Endothelial cell of umbilical vein (primary cell): ENCODE measurements at regions not wholly inside any gene's neighbourhood (a gene's known extent, or its start where the extent isn't known, plus 50 kb on each side); places are given as distances from the start of the nearest gene placed in this dataset.

ENCODE experiments used
- BruUV-seq: library from RNA; stranded (reverse); fragments of 400-500 nt; replicated peaks from 2 replicates; lab custom pipeline; 2021; lab: Mats Ljungman, UMichigan
- CTCF ChIA-PET: fragments of 300-600, 350-600 bp; sonication (Branson Sonifier 250); formaldehyde crosslinking; loops from one replicate; lab custom pipeline; 2021; ENCODE audit warnings: antibody characterized with exemption, inconsistent platforms; lab: Charles Lee
- POLR2A ChIA-PET: fragments of 300-600, 350-600 bp; sonication (Branson Sonifier 250); formaldehyde crosslinking; loops from one replicate; lab custom pipeline; 2021; ENCODE audit warnings: antibody characterized with exemption, inconsistent platforms; lab: Charles Lee
- DNase-seq: peaks from one replicate; pipeline ENCODE4 v3.0.0-alpha.2; 2011; ENCODE audit warnings: low read depth, low spot score
- FAIRE-seq: peaks from 2 replicates; lab custom pipeline; 2011; peaks lifted over from hg19 to GRCh38; lab: Jason Lieb, UNC
- H2AFZ ChIP-seq: 2 replicates; pipeline ENCODE4 v1.6.0; 2012; ENCODE audit warnings: low read depth, low read length, control low read depth, inconsistent platforms
- H3K27ac ChIP-seq: 2 replicates; pipeline ENCODE4 v1.5.1; 2011; ENCODE audit warnings: low read depth, mild to moderate bottlenecking, control low read depth, low read length, moderate library complexity; ENCODE audit not compliant: insufficient read depth
- H3K27me3 ChIP-seq, 2 experiments: 2 replicates each; pipeline versions ENCODE4 v1.6.0 to v1.6.1; 2011; ENCODE audit warnings: low read length in 2 of 2, mixed read lengths in 1 of 2; ENCODE audit not compliant: control insufficient read depth in 2 of 2, insufficient read depth in 2 of 2
- H3K36me3 ChIP-seq, 2 experiments: 2 replicates in 1 of 2; 3 replicates in 1 of 2; pipeline ENCODE4 v1.5.1; 2011; ENCODE audit warnings: low read length in 2 of 2, mild to moderate bottlenecking in 1 of 2, moderate library complexity in 1 of 2; ENCODE audit not compliant: control insufficient read depth in 2 of 2, insufficient read depth in 2 of 2; ENCODE audit errors: extremely low read depth in 1 of 2
- H3K4me1 ChIP-seq: 3 replicates; pipeline ENCODE4 v1.5.1; 2011; ENCODE audit warnings: mild to moderate bottlenecking, low read length; ENCODE audit not compliant: control insufficient read depth, insufficient read depth; ENCODE audit errors: extremely low read depth
- H3K4me2 ChIP-seq: 2 replicates; pipeline ENCODE4 v1.6.1; 2011; ENCODE audit warnings: low read length, control low read depth, mixed read lengths; ENCODE audit not compliant: insufficient read depth
- H3K4me3 ChIP-seq, 3 experiments: fragments of 200-600 bp in 1 of 3; sonication (generic), shearing (Covaris generic) in 1 of 3; replicated peaks in 1 of 3; 2 replicates each; pipeline ENCODE4 v1.5.1; 2011 to 2016; ENCODE audit warnings: control low read depth in 3 of 3, low read length in 3 of 3, mild to moderate bottlenecking in 2 of 3, inconsistent platforms in 1 of 3, low read depth in 1 of 3, moderate library complexity in 1 of 3; ENCODE audit not compliant: insufficient read depth in 1 of 3
- H3K79me2 ChIP-seq: 2 replicates; pipeline ENCODE4 v1.6.0; 2012; ENCODE audit warnings: low read length, inconsistent platforms; ENCODE audit not compliant: control insufficient read depth, insufficient read depth
- H3K9ac ChIP-seq: replicated peaks from 2 replicates; pipeline ENCODE3; 2011; ENCODE audit warnings: low read length, control low read depth; ENCODE audit not compliant: insufficient read depth; ENCODE audit errors: extremely low read depth
- H3K9me1 ChIP-seq: replicated peaks from 3 replicates; pipeline ENCODE4 v1.6.0; 2011; ENCODE audit warnings: mild to moderate bottlenecking, low read length; ENCODE audit not compliant: control insufficient read depth, insufficient read depth; ENCODE audit errors: extremely low read depth
- H3K9me3 ChIP-seq: replicated peaks from 2 replicates; pipeline ENCODE4 v1.5.1; 2012; ENCODE audit warnings: low read length, inconsistent platforms; ENCODE audit not compliant: control insufficient read depth, insufficient read depth
- H4K20me1 ChIP-seq: replicated peaks from 2 replicates; pipeline ENCODE3; 2011; ENCODE audit warnings: mild to moderate bottlenecking, low read length; ENCODE audit not compliant: control insufficient read depth, insufficient read depth; ENCODE audit errors: extremely low read depth
- CTCF ChIP-seq, 2 donors: IDR thresholded peaks; 1 replicate in 1 of 2; 2 replicates in 1 of 2; pipeline ENCODE4 v1.5.1; 2011; ENCODE audit warnings: low read length in 2 of 2, mild to moderate bottlenecking in 2 of 2, moderate library complexity in 2 of 2, control low read depth in 1 of 2, inconsistent platforms in 1 of 2, low read depth in 1 of 2; ENCODE audit not compliant: insufficient read depth in 1 of 2; ENCODE audit errors: extremely low read depth in 1 of 2
- FOS ChIP-seq: IDR thresholded peaks from 2 replicates; pipeline ENCODE4 v1.6.1; 2011; ENCODE audit warnings: mild to moderate bottlenecking, low read length, moderate library complexity, borderline replicate concordance; ENCODE audit not compliant: insufficient read depth
- GATA2 ChIP-seq: IDR thresholded peaks from 2 replicates; pipeline ENCODE4 v1.7.0; 2011; ENCODE audit warnings: low read depth, mild to moderate bottlenecking, moderate library complexity, mixed read lengths, low read length; ENCODE audit not compliant: insufficient read length, insufficient read depth
- JUN ChIP-seq: IDR thresholded peaks from 2 replicates; pipeline ENCODE4 v1.6.1; 2011; ENCODE audit warnings: borderline replicate concordance, low read depth; ENCODE audit not compliant: insufficient read length, insufficient read depth
- MYC ChIP-seq: IDR thresholded peaks from one replicate; pipeline ENCODE4 v1.6.1; 2011; ENCODE audit warnings: mild to moderate bottlenecking, low read depth, low read length
- dilution Hi-C: fragments of 300-500 bp; cut with MboI; formaldehyde crosslinking; loops from one replicate; pipeline ENCODE4 v1.15.0; 2019; ENCODE audit warnings: low sequenced_read_pairs; ENCODE audit not compliant: extremely low pct_ligation_motif_present
- intact Hi-C: fragments of 100-400 bp; cut with micrococcal nuclease; formaldehyde crosslinking; loops from one replicate; pipeline ENCODE4 v1.10.0; 2022

DNA sequence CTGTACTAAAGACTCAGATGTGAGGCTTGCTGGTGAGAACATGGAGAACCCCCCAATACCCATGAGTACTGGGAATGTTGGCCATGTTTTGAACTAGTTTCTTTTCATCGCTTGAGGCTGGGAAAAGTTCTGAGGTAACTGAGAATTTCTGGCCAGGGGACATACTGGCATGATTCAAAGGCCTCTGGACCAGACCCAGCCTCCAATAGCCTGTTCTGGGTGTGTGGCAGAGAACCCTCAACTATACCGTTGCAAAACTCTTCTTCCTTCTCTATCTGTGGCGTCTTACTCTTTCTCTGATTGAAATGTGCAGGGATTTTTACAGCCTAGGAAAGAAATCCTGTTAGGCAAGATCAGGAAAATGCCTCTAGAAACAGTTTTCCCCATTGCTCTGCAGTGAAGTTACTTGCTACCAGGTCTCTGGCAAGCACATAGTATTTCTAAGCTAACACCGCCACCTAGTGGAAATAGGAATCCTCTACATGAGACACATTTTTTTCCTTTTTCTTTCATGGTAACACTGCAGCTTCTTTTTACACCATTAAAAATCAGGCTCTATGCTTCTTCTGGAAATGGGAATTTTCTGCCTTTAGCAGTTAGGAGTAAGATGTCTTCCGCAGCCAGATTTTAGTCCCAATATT, 170.7 kb upstream of the ZCCHC13 start:
- Histone ChIP-seq H2AFZ (no peak overlapping the region), H3K4me2 (no peak overlapping the region), H3K27me3 (no peaks in the 10 kb centered on the region), H3K9me1 (no peaks in the 10 kb centered on the region), H3K9ac (no peak overlapping the region), H4K20me1 (no peaks in the 10 kb centered on the region), H3K27ac (no peak overlapping the region), H3K4me3 (no peak overlapping the region), H3K79me2 (no peaks in the 10 kb centered on the region), H3K36me3 (no peaks in the 10 kb centered on the region), H3K9me3 (no peaks in the 10 kb centered on the region), H3K4me1 (no peaks in the 10 kb centered on the region)
- ChIA-PET POLR2A (no interaction called here), CTCF (interaction anchor here (0.6 to 2.7 kb wide), 6 partner anchors 14 to 277 kb away, joined by 3 to 27 read pairs (median 4); no protein-coding TSS in a partner anchor)
- TF ChIP-seq CTCF (IDR thresholded peaks at IDR 0.05; ENCODE audit: extremely low read depth in 1 of 2, insufficient read depth in 1 of 2, low read depth in 1 of 2, low read length in 2 of 2) (peak; percentile 23 to 34), JUN (no peak)
- intact Hi-C loops (loop anchor here (1.0 to 10.0 kb wide), 5 partner anchors 118 to 1048 kb away; no protein-coding TSS in a partner anchor), dilution Hi-C loops (no loop called here)
- BruUV-seq, result no TSS peak
- peak; percentile 39 for DNase-seq
- peak; percentile 69 for FAIRE-seq

DNA sequence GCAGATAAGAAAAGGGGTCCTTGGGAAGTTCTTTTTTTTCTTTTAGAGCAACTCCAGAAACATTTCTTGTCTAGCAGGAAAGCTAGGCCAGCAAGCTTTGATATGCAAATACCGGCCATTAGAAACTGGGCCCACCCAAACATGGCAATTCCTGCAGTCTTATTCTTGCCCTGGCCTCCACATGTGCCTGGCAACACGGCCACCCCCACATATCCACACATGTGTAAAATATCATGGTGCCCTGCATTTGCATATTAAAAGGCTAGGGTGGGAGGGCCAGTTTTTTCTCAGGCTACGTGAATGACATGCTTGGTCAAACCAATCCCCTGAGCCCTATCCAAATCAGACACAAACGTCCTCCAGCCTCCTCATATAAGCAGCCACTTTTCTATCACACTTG, 171.7 kb upstream of the ZCCHC13 start:
- Histone ChIP-seq H3K79me2 (no peaks in the 10 kb centered on the region), H3K36me3 (no peaks in the 10 kb centered on the region), H3K9me1 (no peaks in the 10 kb centered on the region), H4K20me1 (no peaks in the 10 kb centered on the region), H3K9me3 (no peaks in the 10 kb centered on the region), H3K4me3 (no peak overlapping the region), H3K4me1 (no peaks in the 10 kb centered on the region), H3K4me2 (no peak overlapping the region), H2AFZ (no peak overlapping the region), H3K27me3 (no peaks in the 10 kb centered on the region), H3K9ac (no peak overlapping the region), H3K27ac (no peak overlapping the region)
- intact Hi-C loops, result loop anchor here (2.0 to 10.0 kb wide), 3 partner anchors 213 to 1047 kb away; no protein-coding TSS in a partner anchor
- ChIA-PET POLR2A (interaction anchor here (0.6 kb wide), 1 partner anchor 160 kb away, joined by 6 read pairs; no protein-coding TSS in a partner anchor), CTCF (interaction anchor here (0.7 kb wide), 1 partner anchor 683 kb away, joined by 4 read pairs; no protein-coding TSS in a partner anchor)
- FAIRE-seq (no peak), DNase-seq (no peak)
- dilution Hi-C loops, result no loop called here
- no peak for TF ChIP-seq MYC
- TF ChIP-seq CTCF (IDR thresholded peaks at IDR 0.05; ENCODE audit: extremely low read depth in 1 of 2, insufficient read depth in 1 of 2, low read depth in 1 of 2, low read length in 2 of 2), result no peak
- TF ChIP-seq FOS, result no peak
- no peak for TF ChIP-seq GATA2
- no TSS peak for BruUV-seq
